ENCODE measurements at regions not wholly inside any gene's neighbourhood (a gene's known extent, or its start where the extent isn't known, plus 50 kb on each side); places are given as distances from the start of the nearest gene placed in this dataset.
A peak's percentile ranks its signal among the peaks of the same experiment; 100 is the strongest.

DNA sequence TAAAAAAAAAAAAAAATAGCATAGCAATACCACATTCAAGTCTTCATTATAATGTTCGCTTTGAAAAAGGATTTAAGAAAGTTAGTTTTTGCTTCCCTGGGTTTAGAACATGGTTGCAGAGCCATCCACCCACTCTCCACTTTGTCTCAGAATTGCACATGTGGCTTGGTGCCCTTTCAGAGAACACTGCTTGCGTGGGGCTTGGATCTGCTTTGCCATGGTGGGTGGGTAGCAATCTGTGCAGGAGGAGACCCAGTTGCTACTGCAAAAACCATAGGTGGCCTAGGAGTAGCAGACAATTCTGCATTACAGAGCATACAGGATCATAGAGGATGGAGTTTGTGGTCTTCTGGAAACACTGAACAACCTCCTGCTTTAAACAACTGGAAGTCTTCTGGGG is 421.4 kb upstream of the CELF2 start:
- H3K4me3 ChIP-seq (ENCODE audit: low read depth, low read length), result no peak overlapping the region
- DNase-seq (ENCODE audit: low read depth), result no peak
- TF ChIP-seq, protein P1, sequence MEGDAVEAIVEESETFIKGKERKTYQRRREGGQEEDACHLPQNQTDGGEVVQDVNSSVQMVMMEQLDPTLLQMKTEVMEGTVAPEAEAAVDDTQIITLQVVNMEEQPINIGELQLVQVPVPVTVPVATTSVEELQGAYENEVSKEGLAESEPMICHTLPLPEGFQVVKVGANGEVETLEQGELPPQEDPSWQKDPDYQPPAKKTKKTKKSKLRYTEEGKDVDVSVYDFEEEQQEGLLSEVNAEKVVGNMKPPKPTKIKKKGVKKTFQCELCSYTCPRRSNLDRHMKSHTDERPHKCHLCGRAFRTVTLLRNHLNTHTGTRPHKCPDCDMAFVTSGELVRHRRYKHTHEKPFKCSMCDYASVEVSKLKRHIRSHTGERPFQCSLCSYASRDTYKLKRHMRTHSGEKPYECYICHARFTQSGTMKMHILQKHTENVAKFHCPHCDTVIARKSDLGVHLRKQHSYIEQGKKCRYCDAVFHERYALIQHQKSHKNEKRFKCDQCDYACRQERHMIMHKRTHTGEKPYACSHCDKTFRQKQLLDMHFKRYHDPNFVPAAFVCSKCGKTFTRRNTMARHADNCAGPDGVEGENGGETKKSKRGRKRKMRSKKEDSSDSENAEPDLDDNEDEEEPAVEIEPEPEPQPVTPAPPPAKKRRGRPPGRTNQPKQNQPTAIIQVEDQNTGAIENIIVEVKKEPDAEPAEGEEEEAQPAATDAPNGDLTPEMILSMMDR (IDR thresholded peaks at IDR 0.05; ENCODE audit: low read depth, low read length, missing control alignments), result no peak

DNA sequence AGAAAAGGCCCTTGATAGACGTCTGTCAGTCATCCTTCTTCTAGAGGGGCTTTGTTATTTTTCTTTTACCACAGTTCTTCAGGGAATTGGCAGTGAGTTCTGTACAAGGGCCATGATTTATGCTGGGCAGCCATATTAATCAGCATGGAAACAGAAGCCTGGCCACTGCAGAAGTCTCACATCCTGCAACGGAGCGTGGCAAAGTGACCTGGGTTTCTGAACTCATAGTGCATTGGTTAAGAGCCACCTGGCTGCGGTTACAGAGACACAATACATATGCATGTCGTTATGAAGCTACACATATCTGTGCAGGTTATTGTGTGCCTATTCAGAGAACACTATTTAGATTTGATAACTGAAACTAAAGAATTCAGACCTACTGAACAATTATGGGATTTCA is 419.4 kb upstream of the CELF2 start:
- H3K4me3 ChIP-seq (ENCODE audit: low read depth, low read length), result no peak overlapping the region
- TF ChIP-seq, protein P1 (IDR thresholded peaks at IDR 0.05; ENCODE audit: low read depth, low read length, missing control alignments), result no peak
- DNase-seq (ENCODE audit: low read depth), result peak; percentile 38

DNA sequence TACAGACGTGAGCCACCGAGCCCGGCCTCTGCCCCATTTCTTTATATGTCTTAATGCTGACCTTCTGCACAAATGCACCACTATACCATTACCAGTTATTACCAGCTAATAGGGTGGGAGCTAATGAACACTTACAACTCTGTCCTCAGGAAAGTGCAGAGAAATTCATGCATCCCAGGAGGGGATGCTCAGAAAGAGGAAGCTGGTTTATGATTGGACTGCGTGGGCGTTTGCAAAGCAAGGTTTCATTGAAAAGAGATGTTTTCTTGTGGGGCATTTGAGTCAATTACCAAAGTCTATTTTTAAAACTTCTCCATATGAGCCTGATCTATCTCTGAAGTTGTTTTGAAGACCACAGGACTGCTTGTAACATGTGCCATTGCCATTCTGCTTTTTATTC is 417.7 kb upstream of the CELF2 start:
- no peak overlapping the region for H3K4me3 ChIP-seq (ENCODE audit: low read depth, low read length)
- DNase-seq (ENCODE audit: low read depth), result peak; percentile 12
- TF ChIP-seq, protein P1 (IDR thresholded peaks at IDR 0.05; ENCODE audit: low read depth, low read length, missing control alignments), result no peak

DNA sequence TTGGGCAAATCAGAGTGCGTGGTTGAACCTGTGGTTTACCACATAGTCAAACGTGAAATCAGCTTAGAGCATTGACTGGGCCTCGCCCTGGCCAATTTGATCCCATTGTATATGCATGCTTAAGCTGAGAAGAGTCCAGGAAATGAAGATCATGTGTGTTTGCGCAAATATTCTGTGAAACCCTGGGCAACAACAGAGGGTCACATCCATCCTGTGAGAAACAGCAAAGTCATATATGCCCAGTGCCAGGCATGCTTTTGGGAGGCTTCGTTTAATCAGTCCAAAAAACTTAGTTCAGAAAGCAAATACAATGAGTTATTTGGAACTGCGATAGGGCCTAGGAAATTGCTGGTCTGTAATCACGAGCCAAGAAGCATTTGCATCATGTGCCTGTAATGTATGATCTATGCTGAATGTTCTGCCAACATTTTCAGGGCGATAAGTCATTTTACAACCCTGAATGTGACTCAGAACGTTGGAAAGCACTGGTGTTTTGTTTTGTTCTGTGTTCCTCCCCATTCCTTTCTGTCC is 412.1 kb upstream of the CELF2 start:
- TF ChIP-seq, protein P1 (IDR thresholded peaks at IDR 0.05; ENCODE audit: low read depth, low read length, missing control alignments), result no peak
- no peak for DNase-seq (ENCODE audit: low read depth)
- H3K4me3 ChIP-seq (ENCODE audit: low read depth, low read length), result no peak overlapping the region

DNA sequence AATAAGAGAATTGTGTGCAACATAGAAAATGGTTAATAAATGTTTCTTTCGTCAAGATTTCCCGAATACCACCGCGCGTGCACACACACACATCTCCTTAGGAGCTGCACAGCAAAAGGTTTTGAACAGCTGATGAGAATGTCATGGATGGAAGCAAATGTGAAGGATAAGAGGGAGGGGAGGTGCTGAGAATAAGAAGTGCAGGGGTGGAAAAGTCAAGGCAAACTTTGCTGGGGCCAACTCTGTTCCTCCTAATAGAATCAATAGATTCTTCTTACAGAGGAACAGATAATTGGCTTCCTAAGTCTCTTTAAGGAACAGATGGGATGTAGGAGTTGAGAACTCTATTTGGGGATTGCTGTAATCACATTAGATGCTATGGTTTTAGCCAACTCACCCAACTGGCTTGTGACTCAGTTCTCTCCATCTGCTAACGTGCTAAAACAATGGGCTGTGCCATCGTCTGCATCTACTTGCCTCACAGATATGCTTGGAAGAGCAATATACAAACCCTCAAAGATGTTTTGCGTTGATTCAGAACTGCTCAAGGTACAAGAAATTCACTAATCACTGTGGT is 408.2 kb upstream of the CELF2 start:
- DNase-seq (ENCODE audit: low read depth), result no peak
- TF ChIP-seq, protein P1 (IDR thresholded peaks at IDR 0.05; ENCODE audit: low read depth, low read length, missing control alignments), result no peak
- H3K4me3 ChIP-seq (ENCODE audit: low read depth, low read length), result no peak overlapping the region

DNA sequence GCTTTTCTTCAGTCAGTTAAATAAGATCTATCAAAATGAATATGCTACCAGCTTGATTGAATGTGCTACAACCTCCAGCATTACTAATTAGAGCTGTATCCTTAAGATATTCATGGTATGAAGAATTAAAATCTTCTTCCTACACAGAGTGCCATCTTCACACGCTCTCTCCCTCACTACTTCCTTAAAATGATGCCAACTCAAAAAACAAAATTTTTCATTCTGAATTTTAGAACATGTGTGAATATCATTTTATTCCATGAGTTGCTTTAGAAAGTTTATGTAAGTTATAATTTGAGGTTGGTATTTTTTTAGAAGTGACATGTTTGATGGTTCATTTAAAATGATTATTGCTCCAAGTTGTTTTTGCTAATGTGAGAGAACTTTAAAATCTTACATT is 407.5 kb upstream of the CELF2 start:
- no peak for DNase-seq (ENCODE audit: low read depth)
- TF ChIP-seq, protein P1 (IDR thresholded peaks at IDR 0.05; ENCODE audit: low read depth, low read length, missing control alignments), result no peak
- no peak overlapping the region for H3K4me3 ChIP-seq (ENCODE audit: low read depth, low read length)

DNA sequence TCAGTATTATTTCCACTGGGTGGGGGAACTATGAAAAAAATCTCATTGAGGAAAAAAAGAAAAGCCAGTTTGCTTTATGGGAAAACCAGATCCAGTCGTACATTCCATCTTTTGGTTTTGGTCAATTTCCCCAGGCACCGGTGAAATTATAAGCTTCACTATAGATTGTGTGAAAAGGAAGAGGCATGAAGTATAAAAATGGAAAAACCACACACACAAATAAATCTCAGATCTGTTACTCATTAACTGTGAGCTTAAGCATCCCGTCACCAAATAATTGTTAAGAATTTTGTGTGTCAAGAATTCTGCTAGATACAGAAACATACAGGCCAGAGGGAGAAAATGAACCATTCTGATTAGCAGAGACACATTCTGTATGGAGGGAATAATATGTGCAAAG is 405.5 kb upstream of the CELF2 start:
- DNase-seq (ENCODE audit: low read depth), result no peak
- H3K4me3 ChIP-seq (ENCODE audit: low read depth, low read length), result no peak overlapping the region
- TF ChIP-seq, protein P1 (IDR thresholded peaks at IDR 0.05; ENCODE audit: low read depth, low read length, missing control alignments), result no peak
